Psoas muscle (tissue), 7 donors: ENCODE measurements at regions not wholly inside any gene's neighbourhood (a gene's known extent, or its start where the extent isn't known, plus 50 kb on each side); places are given as distances from the start of the nearest gene placed in this dataset.
A peak's percentile ranks its signal among the peaks of the same experiment; 100 is the strongest.
"Not testable (repeated sequence)": the region's sequence is repeated elsewhere in the genome, so short reads cannot be mapped to it uniquely, and the experiment has no call there.

Source experiments
- ATAC-seq, 4 donors: fragments of 200-7000 bp; cut with Tn5 transposase; one replicate each; pipeline ENCODE4 v1.9.1; 2020; ENCODE audit warnings: moderate library complexity in 3 of 4, mild to moderate bottlenecking in 2 of 4
- DNase-seq, 2 donors: peaks; one replicate each; pipeline ENCODE4 v3.0.0-alpha.2; 2020
- H3K27ac ChIP-seq: fragments of 200-600 bp; one replicate; pipeline ENCODE4 v1.8.0; 2022
- H3K27me3 ChIP-seq, 3 donors: fragments of 200-600 bp in 1 of 3; one replicate each; pipeline versions ENCODE4 v1.6.1 to v1.8.0; 2013 to 2022; ENCODE audit warnings: low read length in 2 of 3, mild to moderate bottlenecking in 2 of 3, moderate library complexity in 1 of 3; ENCODE audit not compliant: insufficient read depth in 3 of 3
- H3K36me3 ChIP-seq, 2 donors: fragments of 200-600 bp in 1 of 2; one replicate each; pipeline versions ENCODE4 v1.6.1 to v1.8.0; 2013 to 2022; ENCODE audit warnings: low read depth in 1 of 2, mild to moderate bottlenecking in 1 of 2, moderate library complexity in 1 of 2; ENCODE audit not compliant: insufficient read depth in 1 of 2
- H3K4me1 ChIP-seq: fragments of 200-600 bp; one replicate; pipeline ENCODE4 v1.8.0; 2022
- H3K4me3 ChIP-seq: fragments of 200-600 bp; one replicate; pipeline ENCODE4 v1.8.0; 2022; ENCODE audit warnings: mild to moderate bottlenecking
- H3K9me3 ChIP-seq: fragments of 200-600 bp; one replicate; pipeline ENCODE4 v1.8.0; 2022
- CTCF ChIP-seq: fragments of 200-600 bp; IDR thresholded peaks from one replicate; pipeline ENCODE4 v1.8.0; 2022; ENCODE audit warnings: antibody characterized with exemption
- WGBS, 3 donors: extraction: QIAGEN DNeasy Blood & Tissue Kit; methylation state at CpG; one replicate each; pipeline versions ENCODE4 v1.1.6 to v1.1.7; 2013; 5-methylcytosine and 5-hydroxymethylcytosine counted together
- intact Hi-C, 2 donors: fragments of 100-400 bp; cut with DNase I; formaldehyde crosslinking; loops; one replicate each; pipeline versions ENCODE4 v1.11.0 to v1.14.2; 2022
- donor health status: healthy with polysubstance abuse.
- donor health status: DM: no; HTN: no; CAD: no; lungs with moderate emphysema.
- donor health status: Bipolar disorder and iron deficiency.
- donor health status: healthy.
- donor health status: DM: yes; HTN: yes; CAD: no.
- donor health status: DM: no; HTN: no; CAD: no.
- donor health status: DM: yes; HTN: yes; CAD: no.

- TF ChIP-seq CTCF = no peak
- ATAC-seq (no peak), DNase-seq (no peak)
- intact Hi-C loops = no loop called here
- no peaks in the 10 kb centered on the region for H3K9me3 ChIP-seq
- H3K27me3 ChIP-seq = no peaks in the 10 kb centered on the region
- 81 to 83% (median 81%) methylated on average over 11 of the region's 11 CpGs for WGBS, 3 donors
- no peaks in the 10 kb centered on the region for H3K36me3 ChIP-seq
- H3K27ac ChIP-seq = no peak overlapping the region
- no peaks in the 10 kb centered on the region for H3K4me1 ChIP-seq
- no peak overlapping the region for H3K4me3 ChIP-seq
These were observed 308.7 kb upstream of the IL12A start for GRCh38 chr3:159679900-159680299.

DNA sequence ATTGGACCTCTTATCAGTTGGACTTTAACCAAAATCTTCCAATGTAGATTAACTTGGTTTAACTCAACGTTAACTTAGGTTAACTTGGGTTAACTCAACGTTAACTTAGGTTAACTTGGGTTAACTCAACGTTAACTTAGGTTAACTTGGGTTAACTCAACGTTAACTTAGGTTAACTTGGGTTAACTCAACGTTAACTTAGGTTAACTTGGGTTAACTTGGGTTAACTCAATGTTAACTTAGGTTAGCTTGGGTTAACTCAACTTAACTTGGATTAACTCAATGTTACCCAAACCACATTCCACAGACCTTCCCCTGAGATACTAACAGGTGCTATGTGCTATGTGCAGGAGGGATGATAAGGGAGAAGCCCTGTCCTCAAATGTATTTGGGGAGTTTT lies 306.9 kb upstream of the IL12A start:
- H3K27me3 ChIP-seq, DNase-seq, H3K4me1 ChIP-seq, ATAC-seq, H3K27ac ChIP-seq, intact Hi-C loops, H3K36me3 ChIP-seq, H3K4me3 ChIP-seq, H3K9me3 ChIP-seq: not testable (repeated sequence)
- 69 to 76% (median 70%) methylated on average over 5 of the region's 5 CpGs for WGBS, 3 donors

DNA sequence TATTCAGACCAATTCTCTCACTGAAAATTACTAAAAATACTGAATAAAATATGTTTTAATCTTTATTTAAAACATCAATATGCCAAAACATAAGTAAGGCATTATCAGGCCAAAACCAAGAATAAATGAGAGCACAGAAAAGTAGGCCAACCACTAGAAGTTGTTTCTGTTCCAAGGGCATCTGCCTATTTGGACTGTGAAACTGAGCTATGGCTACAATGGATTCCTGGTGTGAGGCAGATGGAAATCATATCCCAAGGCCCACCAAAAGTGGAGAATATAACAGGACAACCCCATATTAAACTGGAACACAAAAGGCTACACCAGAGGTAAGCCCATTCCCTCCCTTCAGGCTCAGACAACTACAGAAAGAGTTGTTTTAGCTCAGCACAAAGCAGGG lies 302.8 kb upstream of the IL12A start:
- no peak overlapping the region for H3K27ac ChIP-seq
- intact Hi-C loops = no loop called here
- no peaks in the 10 kb centered on the region for H3K27me3 ChIP-seq
- H3K4me3 ChIP-seq = no peak overlapping the region
- no peaks in the 10 kb centered on the region for H3K4me1 ChIP-seq
- H3K9me3 ChIP-seq = no peaks in the 10 kb centered on the region
- DNase-seq (no peak), ATAC-seq (no peak)
- TF ChIP-seq CTCF = no peak
- no peaks in the 10 kb centered on the region for H3K36me3 ChIP-seq

- Histone ChIP-seq H3K9me3 (no peaks in the 10 kb centered on the region), H3K36me3 (no peaks in the 10 kb centered on the region), H3K4me3 (no peak overlapping the region), H3K27ac (no peak overlapping the region), H3K4me1 (no peaks in the 10 kb centered on the region), H3K27me3 (no peaks in the 10 kb centered on the region)
- no peak for TF ChIP-seq CTCF
- intact Hi-C loops = no loop called here
- 77 to 83% (median 81%) methylated on average over 4 of the region's 4 CpGs for WGBS, 3 donors
- no peak for ATAC-seq
- no peak for DNase-seq
These were observed 295.4 kb upstream of the IL12A start for GRCh38 chr3:159693226-159693625.

- WGBS, 3 donors = 20 to 23% (median 22%) methylated on average over 7 of the region's 7 CpGs
- Histone ChIP-seq H3K4me1 (no peaks in the 10 kb centered on the region), H3K4me3 (no peak overlapping the region), H3K27me3 (no peaks in the 10 kb centered on the region), H3K27ac (no peak overlapping the region), H3K36me3 (no peaks in the 10 kb centered on the region), H3K9me3 (no peaks in the 10 kb centered on the region)
- peak in 3 of 4 donors; percentile 37 to 79 (median 71) for ATAC-seq
- intact Hi-C loops = loop anchor here in 1 of 2 donors (5.0 kb wide), 1 partner anchor 51 kb away; no protein-coding TSS in a partner anchor
- TF ChIP-seq CTCF = no peak
- DNase-seq = peak in 1 of 2 donors; percentile 17
These were observed 276.9 kb upstream of the IL12A start for GRCh38 chr3:159711560-159712333.
